HG03342 (cell line): ENCODE measurements at regions not wholly inside any gene's neighbourhood (a gene's known extent, or its start where the extent isn't known, plus 50 kb on each side); places are given as distances from the start of the nearest gene placed in this dataset.
"Not testable (repeated sequence)": the region's sequence is repeated elsewhere in the genome, so short reads cannot be mapped to it uniquely, and the experiment has no call there.

Experiments
- ATAC-seq: cut with Tn5 transposase; IDR thresholded peaks from one replicate; pipeline ENCODE4 v1.9.1; 2021; ENCODE audit warnings: mild to moderate bottlenecking, moderate library complexity; ENCODE audit not compliant: unreplicated experiment

DNA sequence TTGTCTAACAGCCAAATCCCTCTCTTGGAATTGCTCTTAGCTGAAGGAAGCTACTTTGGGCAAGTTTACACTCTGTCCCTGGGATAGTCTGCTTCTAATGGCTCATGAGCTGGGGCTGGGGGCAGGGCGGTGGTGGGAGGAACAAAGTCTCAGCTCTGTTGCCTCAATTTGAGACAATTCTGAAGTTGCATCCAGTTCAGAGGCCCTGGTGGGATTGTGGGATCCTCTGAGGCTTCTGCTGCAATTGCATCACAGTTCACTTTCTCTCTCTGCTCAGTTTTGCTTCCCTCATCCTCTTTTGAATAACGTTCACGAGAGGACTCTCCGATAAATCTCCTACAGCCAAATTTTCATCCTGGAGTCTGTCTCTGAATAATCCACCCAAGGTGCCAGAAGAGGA, 440.6 kb upstream of the SLC35B3 start:
- no peak for ATAC-seq

DNA sequence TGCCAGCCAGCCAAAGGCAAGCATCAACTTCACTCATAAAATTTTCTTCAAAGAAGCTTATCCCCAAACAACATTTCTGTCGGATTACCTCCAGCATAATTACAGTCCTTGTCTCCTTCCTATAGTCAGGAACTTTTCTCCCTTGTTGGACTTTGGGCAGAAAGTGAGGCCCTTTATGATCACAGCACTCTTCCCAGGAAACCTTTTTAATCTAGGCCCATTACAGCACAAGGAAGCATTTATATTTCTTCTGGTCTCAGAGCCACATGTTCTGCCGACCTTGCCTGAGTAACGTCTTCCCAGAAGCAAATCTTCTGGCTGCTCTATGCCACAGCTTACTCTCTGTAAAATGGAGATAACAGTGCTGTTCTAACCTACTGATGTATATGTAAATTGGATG, 437.2 kb upstream of the SLC35B3 start:
- ATAC-seq = no peak

DNA sequence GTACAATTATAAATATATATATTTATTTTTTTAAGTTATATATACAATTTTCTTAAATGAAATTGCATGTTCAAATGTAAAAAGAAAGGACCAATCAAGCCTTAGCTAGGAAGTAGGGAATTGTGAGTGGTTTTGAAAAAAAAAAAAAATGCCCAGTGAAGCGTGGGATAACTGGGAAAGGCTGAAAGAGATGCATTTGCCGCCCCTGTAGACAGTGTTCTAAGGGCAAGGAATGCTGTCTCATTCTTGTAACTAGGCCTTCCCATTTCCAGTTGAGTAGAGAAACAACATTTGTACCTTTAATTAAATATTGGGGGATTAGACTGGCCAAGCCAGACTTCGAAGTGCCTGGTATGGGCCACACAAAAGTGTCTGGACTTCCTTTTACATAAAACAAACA, 430.1 kb upstream of the SLC35B3 start:
- no peak for ATAC-seq

DNA sequence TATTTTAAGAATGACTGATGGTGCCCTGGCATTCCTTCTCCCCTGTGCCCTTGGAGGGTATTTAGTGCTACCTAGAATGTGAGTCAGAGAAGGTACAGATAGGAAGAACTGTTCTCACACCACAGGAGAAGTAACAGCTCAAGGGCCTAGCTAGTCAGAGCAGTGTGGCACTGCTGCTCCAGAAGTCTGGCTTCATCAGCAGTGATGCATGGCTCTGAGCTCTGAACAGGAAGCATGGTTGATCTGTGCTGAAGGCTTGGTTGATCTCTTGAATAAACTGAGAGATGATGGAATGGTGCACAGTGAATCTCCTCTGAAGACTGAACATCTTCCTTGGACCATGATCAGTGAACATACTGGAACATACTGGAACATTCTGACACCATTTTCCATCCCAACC, 425.3 kb upstream of the SLC35B3 start:
- peak; percentile 68 for ATAC-seq

DNA sequence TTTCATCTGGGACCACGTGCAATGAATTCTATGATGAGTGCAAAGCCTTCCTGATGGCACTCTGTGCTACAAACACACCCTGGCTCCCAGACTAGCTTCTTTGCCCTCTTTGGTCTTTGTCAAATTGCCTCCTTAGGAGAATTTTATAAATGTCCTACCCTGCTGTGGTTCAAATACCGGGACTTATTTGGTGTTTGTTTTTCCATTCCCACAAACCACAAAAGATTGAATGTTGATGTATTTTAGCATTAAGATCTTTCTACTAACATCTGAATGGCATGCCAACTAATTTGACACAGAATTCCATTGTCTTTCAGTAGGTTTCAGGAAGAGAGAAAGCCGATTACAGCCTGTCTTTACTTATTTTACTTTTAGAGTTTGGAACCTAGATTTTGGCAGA, 424.2 kb upstream of the SLC35B3 start:
- no peak for ATAC-seq

DNA sequence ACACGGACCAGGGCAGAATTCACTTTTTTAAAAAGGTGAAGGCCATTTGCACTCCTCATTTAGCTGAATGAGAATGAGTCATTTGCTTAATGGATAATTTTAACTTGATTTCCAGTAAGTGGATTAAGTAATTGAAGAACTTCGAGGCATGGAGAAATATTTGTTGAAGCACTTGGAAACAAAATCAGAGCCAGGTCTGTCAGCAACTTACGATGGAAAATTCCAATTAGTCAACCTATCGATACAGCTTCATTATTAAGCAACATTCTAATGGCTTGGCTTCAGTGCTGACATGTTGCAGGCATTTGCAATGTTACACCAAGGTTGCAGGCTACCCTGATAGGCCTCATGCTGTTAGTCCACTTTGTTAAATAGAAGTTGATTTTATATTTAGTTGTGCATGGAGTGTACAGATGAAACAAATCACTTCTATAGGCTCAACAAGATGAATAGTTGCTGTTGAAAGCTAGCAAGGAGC, 423.5 kb upstream of the SLC35B3 start:
- ATAC-seq = no peak

DNA sequence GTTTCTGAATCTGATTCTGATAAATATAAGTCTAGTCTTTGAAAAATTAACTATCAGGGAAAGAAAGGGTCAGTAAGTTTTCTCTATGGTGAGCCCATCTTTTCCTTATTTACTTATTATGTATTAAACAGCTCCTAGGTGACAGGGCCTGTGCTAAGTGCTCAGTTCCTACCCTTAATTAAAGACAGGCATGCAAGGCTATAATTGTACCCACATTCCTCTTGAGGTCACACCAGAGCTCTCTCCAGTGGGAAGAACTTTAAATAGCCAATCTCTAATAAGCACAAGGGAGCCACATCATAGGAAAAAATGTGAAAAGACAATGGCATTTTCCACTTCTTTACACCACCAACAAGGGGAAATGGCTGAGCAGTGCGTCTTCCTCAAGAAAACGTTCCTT, 421.8 kb upstream of the SLC35B3 start:
- no peak for ATAC-seq

DNA sequence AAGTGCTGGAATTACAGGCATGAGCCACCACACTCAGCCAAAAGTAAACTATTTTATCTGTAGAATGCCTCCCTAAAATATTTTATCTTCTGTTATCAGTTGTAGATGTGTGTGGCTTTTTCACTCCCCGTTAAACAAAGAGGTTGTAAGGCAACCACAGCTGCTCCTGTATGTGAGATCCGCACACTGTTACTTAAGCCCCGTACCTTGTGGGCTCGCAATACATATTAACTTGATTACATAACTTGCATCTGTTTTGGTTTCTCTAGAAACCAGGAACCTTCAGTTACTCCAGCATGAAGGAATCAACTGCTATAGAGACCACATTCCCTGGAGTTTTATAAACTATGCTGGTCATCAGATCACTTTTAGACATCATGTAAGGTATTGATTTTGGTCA, 420.1 kb upstream of the SLC35B3 start:
- no peak for ATAC-seq

DNA sequence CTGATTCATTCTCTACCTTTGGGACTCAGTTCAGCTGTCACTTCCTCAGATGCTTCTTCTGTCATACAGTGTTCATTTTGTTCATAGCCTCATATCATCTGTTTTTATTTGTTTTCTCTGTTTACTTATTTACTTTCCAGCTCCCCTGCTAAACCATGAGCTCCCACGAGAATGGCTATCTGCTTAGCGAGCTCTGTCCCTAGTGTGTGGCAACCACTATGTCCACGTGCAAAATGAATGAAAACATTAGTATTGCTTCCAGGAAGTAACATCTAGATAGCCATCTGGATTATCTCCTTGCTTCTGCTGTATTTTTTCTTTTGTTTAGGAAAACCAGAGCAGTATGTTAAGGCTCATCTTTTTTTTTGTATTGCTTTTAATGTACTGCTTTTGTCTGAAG, 417.0 kb upstream of the SLC35B3 start:
- no peak for ATAC-seq

DNA sequence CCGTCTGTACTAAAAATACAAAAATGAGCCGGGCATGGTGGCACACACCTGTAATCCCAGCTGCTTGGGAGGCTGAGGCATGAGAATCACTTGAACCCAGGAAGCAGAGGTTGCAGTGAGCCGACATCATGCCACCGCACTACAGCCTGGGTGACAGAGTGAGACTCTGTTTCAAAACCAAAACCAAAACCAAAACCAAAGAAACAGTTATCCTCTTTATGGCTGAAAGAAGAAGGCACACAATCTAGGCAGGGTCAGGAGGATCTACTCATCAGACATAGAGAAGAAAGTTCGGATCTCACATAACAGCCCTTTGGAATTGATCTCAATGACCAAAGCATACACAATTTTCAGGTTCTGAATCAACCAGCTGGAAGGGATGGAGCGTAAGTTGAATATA, 411.3 kb upstream of the SLC35B3 start:
- not testable (repeated sequence) for ATAC-seq

DNA sequence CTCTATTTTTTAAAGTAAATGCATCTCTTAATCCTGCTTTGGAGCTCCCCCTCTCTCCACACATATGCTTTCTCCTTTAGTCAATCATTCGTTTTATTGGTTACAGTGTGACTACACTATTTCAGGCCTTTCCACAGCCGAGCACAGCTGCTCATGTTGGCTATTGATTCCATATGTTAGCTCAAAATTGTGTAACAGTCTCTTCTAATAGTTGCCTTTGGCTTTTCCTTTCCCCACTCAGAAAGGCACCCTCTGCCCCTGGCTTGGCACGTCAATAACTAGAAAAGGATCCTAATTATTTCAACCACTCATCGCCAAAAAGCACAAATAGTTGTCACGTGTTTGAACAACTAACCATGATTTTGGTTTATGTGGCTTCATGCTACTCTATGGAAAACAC, 410.3 kb upstream of the SLC35B3 start:
- no peak for ATAC-seq

DNA sequence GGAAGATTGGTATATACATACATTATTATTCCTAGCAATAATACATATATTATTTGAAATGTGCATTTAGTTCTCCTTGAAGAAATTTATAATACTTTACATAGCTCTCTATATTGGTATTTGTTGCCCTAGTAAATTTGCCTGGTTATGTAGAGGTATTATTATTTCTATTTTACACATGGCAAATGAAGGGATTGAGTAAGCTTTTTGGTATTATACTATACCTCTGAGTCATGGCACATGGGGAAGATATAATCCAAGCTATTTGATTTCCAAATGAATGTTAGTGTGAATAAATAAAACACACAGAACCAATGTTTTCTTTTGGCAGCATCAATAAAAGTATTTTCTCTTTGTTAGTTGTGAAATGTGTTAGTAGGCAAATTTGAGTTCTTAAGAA, 409.6 kb upstream of the SLC35B3 start:
- ATAC-seq = no peak

DNA sequence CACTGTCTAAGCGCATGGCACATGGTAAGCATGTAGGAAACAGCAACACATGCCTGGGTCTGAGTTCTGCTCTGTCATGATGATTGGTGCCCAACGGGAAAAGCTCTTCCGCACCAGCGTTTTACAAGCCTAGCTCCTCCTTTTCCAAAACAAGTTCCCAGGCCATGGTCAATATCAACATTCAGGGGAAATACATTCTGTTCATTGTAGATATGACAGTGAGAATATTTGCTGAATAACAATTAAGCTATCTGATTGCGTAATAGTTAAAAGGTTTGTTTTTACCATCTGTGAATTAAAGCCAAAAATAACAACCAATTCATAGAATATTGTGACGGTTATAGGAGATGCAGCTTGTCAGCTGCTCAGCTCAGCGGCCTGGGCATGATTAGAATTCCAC, 404.3 kb upstream of the SLC35B3 start:
- no peak for ATAC-seq

DNA sequence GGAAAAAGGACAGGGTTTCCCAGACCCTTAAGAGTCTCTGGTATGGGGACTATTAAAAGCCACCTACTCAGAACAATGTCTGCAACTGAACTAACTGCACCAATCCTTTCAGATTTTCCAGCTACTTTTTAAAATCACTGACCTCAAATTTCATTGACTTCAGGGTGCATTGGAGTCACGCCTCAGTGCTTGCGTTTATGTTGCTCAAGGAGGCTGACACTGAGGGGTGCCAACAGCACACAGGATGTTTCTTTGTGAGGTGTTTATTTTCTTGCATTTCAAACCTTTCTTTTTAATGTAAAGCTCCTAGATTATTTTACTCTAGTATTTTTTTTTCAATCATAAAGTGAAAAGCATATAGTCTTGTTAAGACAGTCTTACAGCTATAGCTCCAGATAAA, 402.0 kb upstream of the SLC35B3 start:
- no peak for ATAC-seq

DNA sequence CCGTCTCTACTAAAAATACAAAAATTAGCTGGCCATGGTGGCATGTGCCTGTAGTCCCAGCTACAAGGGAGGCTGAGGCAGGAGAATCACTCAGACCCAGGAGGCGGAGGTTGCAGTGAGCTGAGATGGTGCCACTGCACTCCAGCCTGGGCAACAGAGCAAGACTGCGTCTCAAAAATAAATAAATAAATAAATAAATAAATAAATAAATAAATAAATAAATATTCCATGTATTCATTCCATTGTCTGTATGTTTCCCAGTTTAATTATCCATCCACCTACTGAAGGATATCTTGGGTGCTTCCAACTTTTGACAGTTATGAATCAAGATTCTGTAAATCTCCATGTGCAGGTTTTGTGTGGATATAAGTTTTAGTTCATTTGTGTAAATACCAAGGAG, 397.4 kb upstream of the SLC35B3 start:
- not testable (repeated sequence) for ATAC-seq

DNA sequence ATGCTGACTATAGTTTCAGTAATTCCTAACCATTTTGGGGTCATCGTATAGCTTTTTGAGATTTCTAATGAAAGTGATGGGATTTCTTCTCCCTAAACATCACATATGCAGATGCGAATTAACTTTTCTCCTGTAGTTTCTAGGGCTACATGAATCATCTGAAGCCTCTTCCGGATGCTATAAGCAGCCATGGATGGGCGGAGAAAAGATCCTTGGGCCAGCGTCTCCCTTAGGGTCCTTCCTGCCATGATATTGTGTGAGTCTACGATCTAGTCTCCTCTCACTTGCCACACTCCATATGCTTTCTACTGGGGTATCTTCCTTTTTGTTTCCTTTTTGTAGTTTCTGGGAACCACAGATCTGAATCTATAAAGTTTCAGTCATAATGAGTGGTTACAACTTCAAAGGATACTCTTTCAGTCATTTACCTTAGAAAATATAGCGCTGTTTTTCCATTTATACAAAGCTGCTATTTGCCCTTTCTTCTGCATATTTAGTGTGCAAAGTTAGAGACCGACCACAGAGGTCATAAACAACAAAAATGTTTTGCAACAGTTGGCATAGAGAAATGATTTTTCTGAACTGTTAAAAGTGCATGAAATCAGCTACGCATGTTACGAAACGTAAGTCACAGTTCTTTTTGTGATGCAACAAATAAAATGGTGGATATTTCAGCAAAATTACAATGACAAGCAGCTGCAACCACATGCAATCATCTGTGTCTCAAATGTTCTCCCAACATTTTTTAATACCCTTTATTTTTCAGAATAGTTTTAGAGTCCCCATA, 396.2 kb upstream of the SLC35B3 start:
- ATAC-seq = no peak

DNA sequence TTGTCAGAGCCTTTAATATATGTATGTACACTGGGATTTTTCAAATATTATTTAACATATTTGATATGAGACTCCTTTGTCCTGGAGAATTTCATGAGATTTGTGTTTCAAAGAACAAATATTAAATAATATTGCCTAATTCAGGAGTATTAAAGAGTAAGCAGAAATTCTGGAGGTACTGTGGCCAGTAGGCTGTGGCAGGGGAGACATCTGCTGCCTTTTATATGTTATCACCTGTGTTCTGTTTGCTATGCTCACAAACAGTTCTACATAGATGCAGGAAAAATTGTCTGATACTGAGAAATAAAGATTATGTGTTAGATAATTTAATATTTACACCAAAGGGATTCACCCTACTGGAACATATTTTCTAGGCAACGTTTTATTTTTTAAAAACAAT, 395.4 kb upstream of the SLC35B3 start:
- no peak for ATAC-seq

DNA sequence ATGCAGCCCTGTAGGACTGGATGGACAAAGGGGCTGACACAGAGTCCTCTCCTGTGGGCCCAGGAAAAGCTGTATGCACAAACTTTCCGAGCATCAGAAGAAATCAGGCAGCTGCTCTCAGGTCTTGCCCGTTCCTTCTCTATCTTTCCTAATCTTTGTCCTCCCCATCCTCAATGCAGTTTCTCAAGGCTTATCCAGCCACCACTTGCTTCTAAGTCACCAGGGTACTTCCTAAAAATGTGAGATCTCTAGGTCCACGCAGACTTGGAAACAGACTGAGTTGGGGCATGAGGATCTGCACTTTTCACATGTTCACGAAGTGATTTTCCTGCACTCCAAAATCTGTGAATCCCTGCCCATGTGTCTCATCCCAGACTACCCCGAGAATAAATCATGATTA, 394.5 kb upstream of the SLC35B3 start:
- ATAC-seq = no peak

DNA sequence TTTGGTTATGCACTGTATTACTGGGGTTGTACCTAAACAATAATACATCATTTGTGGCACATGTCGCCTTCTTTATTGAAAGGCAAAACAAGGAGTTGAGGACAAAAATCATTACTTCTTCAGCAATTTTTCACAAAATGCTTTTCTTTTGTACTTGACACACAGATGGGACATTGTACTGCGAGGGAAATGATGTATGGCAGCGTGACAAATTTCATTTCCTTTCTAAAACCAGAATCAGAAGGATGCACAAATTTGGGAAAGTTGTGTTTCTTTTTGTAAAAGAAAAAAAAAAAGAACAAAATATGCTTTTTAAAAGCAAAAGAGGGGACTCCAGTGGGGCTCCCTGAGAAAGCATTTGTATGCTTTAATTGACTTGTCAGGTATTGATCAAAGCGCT, 394.0 kb upstream of the SLC35B3 start:
- ATAC-seq = no peak

DNA sequence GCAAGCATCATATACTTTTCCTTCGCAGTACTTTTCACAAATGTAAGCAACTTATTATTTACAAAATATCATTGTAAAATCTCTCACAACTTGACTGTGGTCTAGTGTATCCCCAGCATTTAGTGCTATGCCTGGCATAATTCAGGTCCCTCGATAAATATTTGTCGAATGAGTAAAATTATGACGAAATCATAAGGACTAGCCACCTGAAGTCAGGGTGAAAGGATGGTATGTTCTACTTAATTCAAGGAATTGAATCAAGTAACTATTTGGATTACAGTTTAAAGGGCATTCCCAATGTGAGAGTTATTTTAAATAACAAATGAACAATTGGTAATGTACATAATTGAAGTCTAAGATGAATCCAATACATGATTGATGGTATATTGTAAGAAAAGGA, 393.0 kb upstream of the SLC35B3 start:
- no peak for ATAC-seq

DNA sequence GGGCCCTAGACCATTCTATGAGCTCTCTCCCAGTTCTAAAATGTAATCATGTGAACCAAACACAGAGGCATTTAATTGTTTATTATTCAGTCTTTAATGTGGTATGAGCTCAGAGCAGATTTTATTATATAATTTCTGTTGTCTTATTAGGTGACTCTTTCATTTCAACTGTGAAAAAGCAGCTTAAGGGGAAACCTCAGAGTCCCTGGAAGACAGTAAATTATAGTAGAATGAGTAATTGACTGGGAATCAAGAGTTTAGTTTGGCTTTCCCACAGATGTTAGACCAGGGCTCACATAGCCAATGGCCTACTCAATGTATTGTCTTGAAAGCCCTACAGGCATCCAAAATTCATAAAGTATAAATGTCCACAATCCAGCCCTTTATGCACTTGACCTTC, 390.4 kb upstream of the SLC35B3 start:
- no peak for ATAC-seq

DNA sequence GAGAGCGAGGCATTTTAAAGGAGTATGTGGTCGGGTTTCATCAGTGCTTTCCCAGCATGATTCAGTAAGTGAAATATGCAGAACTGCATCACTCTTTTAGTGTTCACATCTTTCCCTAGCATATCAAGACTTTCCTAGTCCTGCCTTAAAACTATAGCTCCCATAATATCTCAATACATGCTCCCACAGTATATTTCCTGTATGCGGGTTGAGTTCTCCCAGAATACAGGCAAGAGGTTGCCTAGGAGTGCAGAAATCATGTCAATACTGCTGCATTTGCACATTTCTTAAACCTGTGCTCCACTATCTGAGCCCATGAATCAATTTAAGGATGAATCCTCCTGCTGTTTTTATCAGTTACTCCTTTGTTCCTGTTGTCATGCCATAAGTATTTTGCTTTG, 386.6 kb upstream of the SLC35B3 start:
- ATAC-seq = no peak

DNA sequence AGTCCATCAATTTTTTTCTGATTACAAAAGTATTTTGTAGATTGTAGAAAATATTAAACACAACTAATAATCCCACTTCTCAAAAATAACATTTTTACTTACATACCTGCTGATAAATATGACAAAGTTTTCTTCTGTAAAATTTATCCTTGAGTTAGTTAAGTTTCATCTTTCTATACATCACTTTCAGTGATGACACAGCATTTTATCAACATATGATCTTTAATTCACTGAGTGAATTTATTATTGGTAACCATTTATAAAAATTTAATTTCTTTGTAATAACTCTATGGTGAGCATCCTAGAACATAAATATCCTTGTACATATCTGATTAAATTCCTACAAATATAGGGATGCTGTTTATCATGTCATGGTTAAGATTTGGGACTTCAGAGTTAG, 385.0 kb upstream of the SLC35B3 start:
- ATAC-seq = no peak
